Thyroid gland (tissue), 4 donors: ENCODE measurements at regions not wholly inside any gene's neighbourhood (a gene's known extent, or its start where the extent isn't known, plus 50 kb on each side); places are given as distances from the start of the nearest gene placed in this dataset.

Experiments used
- POLR2A ChIP-seq, 2 donors: fragments of 450-650 bp; IDR thresholded peaks; one replicate each; pipeline ENCODE4 v1.6.1; 2017; ENCODE audit warnings: antibody characterized with exemption in 2 of 2, mild to moderate bottlenecking in 2 of 2, moderate library complexity in 1 of 2
- TF ChIP-seq, protein P1 (sequence below), 6 experiments: fragments of 200-600 bp in 3 of 6; fragments of 450-650 bp in 3 of 6; sonication (generic) in 3 of 6; IDR thresholded peaks; one replicate each; pipeline ENCODE4 v1.5.1; 2016 to 2019; ENCODE audit warnings: antibody characterized with exemption in 6 of 6, mild to moderate bottlenecking in 2 of 6, inconsistent platforms in 1 of 6, moderate library complexity in 1 of 6

GRCh38 chr12:105729181-105729771, 398.8 kb downstream of the C12orf75 start:
- no peak for TF ChIP-seq POLR2A (IDR thresholded peaks at IDR 0.05)
- TF ChIP-seq, protein P1, sequence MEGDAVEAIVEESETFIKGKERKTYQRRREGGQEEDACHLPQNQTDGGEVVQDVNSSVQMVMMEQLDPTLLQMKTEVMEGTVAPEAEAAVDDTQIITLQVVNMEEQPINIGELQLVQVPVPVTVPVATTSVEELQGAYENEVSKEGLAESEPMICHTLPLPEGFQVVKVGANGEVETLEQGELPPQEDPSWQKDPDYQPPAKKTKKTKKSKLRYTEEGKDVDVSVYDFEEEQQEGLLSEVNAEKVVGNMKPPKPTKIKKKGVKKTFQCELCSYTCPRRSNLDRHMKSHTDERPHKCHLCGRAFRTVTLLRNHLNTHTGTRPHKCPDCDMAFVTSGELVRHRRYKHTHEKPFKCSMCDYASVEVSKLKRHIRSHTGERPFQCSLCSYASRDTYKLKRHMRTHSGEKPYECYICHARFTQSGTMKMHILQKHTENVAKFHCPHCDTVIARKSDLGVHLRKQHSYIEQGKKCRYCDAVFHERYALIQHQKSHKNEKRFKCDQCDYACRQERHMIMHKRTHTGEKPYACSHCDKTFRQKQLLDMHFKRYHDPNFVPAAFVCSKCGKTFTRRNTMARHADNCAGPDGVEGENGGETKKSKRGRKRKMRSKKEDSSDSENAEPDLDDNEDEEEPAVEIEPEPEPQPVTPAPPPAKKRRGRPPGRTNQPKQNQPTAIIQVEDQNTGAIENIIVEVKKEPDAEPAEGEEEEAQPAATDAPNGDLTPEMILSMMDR (IDR thresholded peaks at IDR 0.05), result no peak
